Thoracic aorta (tissue), 2 donors: ENCODE measurements at regions not wholly inside any gene's neighbourhood (a gene's known extent, or its start where the extent isn't known, plus 50 kb on each side); places are given as distances from the start of the nearest gene placed in this dataset.

Experiments used
- ATAC-seq: fragments of 150-250 bp; one replicate; pipeline ENCODE4 v1.8.0; 2017; ENCODE audit warnings: low read depth; ENCODE audit not compliant: insufficient number of reproducible peaks, low FRiP score
- DNase-seq: peaks from one replicate; pipeline ENCODE4 v3.0.0-alpha.2; 2020; ENCODE audit warnings: low spot score
- H3K27ac ChIP-seq, 2 donors: fragments of 200-600 bp; sonication (generic); 1 replicate in 1 of 2; 2 replicates in 1 of 2; pipeline ENCODE4 v1.5.1; 2016; ENCODE audit warnings: mild to moderate bottlenecking in 2 of 2, moderate library complexity in 2 of 2
- H3K27me3 ChIP-seq: fragments of 200-600 bp; sonication (generic); replicated peaks from 2 replicates; pipeline ENCODE4 v1.6.0; 2016; ENCODE audit warnings: mild to moderate bottlenecking; ENCODE audit not compliant: insufficient read depth
- H3K36me3 ChIP-seq: fragments of 200-600 bp; sonication (generic); one replicate; pipeline ENCODE4 v1.5.1; 2016
- H3K4me1 ChIP-seq, 2 donors: fragments of 200-600 bp; sonication (generic); 1 replicate in 1 of 2; 2 replicates in 1 of 2; pipeline versions ENCODE4 v1.5.1 to v1.6.0; 2016; ENCODE audit warnings: low read depth in 2 of 2, mild to moderate bottlenecking in 1 of 2; ENCODE audit not compliant: control insufficient read depth in 1 of 2
- H3K4me3 ChIP-seq: fragments of 200-600 bp; sonication (generic); 2 replicates; pipeline ENCODE4 v1.5.1; 2016; ENCODE audit warnings: mild to moderate bottlenecking
- H3K9me3 ChIP-seq: fragments of 200-600 bp; sonication (generic); 2 replicates; pipeline ENCODE4 v1.5.1; 2016
- TF ChIP-seq, protein P1 (sequence below): fragments of 200-600 bp; sonication (generic); IDR thresholded peaks from one replicate; pipeline ENCODE4 v1.5.1; 2019; ENCODE audit warnings: antibody characterized with exemption

DNA sequence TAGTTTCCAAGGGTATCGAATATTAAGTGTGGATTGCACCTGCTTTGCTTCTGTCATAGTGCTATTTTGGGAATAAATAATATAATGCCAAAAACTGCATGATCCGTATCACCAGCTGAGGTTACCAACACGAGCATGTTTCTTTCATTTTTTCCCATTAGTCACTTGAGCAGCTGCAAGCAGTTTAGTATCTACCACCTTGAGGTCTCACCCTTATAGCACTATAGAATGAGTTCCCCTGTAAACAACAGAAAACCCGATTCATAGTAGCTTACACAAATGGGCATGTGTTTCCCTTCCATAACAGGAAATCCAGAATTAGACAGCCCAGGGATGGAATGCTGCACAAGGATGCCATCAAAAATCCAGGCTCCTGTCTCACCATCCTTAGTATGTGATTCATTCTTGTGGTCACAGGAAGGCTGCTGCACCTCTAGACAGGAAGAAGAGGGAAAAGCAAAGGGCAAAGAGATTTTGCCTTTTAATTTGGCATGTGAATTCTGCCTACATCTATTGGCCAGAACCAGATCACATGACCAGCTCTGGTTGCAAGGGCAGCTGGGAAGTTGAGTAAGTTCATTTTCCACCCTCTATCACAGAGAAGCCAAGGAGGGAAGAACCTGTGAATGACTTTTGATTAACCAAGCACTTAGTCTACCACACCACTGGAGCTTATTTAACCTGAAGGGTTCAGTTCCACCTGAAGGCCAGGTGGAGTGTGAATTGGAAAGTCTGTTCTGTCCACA is 91.3 kb upstream of the SLC25A36 start:
- Histone ChIP-seq H3K36me3 (no peaks in the 10 kb centered on the region), H3K4me3 (no peak overlapping the region), H3K27me3 (no peaks in the 10 kb centered on the region), H3K27ac (no peak overlapping the region), H3K9me3 (no peaks in the 10 kb centered on the region), H3K4me1 (no peaks in the 10 kb centered on the region)
- TF ChIP-seq, protein P1, sequence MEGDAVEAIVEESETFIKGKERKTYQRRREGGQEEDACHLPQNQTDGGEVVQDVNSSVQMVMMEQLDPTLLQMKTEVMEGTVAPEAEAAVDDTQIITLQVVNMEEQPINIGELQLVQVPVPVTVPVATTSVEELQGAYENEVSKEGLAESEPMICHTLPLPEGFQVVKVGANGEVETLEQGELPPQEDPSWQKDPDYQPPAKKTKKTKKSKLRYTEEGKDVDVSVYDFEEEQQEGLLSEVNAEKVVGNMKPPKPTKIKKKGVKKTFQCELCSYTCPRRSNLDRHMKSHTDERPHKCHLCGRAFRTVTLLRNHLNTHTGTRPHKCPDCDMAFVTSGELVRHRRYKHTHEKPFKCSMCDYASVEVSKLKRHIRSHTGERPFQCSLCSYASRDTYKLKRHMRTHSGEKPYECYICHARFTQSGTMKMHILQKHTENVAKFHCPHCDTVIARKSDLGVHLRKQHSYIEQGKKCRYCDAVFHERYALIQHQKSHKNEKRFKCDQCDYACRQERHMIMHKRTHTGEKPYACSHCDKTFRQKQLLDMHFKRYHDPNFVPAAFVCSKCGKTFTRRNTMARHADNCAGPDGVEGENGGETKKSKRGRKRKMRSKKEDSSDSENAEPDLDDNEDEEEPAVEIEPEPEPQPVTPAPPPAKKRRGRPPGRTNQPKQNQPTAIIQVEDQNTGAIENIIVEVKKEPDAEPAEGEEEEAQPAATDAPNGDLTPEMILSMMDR = no peak
- ATAC-seq = no peak
- no peak for DNase-seq

DNA sequence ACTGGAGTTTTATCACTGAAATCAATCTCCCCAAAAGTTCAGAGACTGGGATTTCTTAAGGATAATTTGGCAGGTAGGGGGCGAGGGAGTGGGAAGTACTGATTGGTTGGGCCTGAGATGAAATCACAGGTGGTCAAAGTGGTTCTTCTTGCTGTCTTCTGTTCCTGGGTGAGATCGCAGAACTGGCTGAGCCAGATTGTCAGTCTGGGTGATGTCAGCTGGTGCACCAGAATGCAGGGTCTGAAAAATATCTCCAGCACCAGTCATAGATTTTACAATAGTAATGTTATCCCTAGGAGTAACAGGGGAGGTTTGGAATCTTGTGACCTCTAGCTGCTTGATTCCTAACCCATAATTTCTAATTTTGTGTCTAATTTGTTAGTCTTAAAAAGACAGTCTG is 86.7 kb upstream of the SLC25A36 start:
- H3K4me3 ChIP-seq = no peak overlapping the region
- no peaks in the 10 kb centered on the region for H3K4me1 ChIP-seq
- H3K9me3 ChIP-seq = no peaks in the 10 kb centered on the region

DNA sequence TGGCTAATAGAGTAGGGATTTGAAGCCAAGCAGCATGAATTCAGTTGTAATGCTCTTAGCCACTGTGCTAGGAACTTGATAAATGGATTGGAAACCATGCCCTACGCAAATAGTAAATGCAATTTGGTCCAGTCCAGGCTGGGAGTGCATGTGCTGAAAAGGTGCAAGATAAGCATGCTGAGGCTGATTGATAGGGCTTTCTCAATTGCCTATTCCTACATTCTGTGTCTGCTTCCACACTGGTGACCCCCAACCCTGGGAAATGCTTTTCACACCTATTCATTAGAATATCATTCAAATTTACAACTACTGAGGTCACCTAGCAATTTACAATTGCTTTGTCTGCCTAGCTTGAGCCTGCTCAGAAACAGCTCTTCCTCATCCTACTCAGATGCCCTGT is 84.7 kb upstream of the SLC25A36 start:
- DNase-seq = no peak
- no peaks in the 10 kb centered on the region for H3K27me3 ChIP-seq
- TF ChIP-seq, protein P1 = no peak
- H3K27ac ChIP-seq = no peak overlapping the region
- no peak for ATAC-seq
- no peaks in the 10 kb centered on the region for H3K9me3 ChIP-seq
- no peaks in the 10 kb centered on the region for H3K36me3 ChIP-seq
- no peak overlapping the region for H3K4me3 ChIP-seq
- no peaks in the 10 kb centered on the region for H3K4me1 ChIP-seq

More for the DNA sequence above, 86.7 kb upstream of the SLC25A36 start:
- TF ChIP-seq, protein P1 = no peak
- Histone ChIP-seq H3K36me3 (no peaks in the 10 kb centered on the region), H3K27ac (no peak overlapping the region), H3K27me3 (no peaks in the 10 kb centered on the region)
- ATAC-seq (no peak), DNase-seq (no peak)

DNA sequence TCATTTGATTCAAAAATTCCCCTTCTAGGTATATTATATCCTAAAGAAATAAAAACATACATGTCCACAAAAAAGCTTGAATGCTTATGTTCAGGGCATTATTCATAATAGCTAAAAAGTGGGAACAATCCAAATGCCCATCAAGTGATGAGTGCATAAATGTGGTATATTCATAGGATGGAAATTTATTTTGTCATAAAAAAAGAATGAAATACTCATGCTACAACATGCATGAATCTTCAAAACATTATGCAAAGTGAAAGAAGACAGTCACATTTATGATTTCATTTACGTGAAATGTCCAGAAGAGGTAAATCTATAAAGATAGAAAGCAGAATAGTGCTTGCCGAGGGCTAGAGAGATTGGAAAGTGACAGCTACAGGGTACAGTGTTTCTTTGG is 83.6 kb upstream of the SLC25A36 start:
- DNase-seq = no peak
- no peaks in the 10 kb centered on the region for H3K27me3 ChIP-seq
- TF ChIP-seq, protein P1 = no peak
- no peak for ATAC-seq
- H3K36me3 ChIP-seq = no peaks in the 10 kb centered on the region
- H3K27ac ChIP-seq = no peak overlapping the region
- no peak overlapping the region for H3K4me3 ChIP-seq
- no peaks in the 10 kb centered on the region for H3K4me1 ChIP-seq
- H3K9me3 ChIP-seq = no peaks in the 10 kb centered on the region

DNA sequence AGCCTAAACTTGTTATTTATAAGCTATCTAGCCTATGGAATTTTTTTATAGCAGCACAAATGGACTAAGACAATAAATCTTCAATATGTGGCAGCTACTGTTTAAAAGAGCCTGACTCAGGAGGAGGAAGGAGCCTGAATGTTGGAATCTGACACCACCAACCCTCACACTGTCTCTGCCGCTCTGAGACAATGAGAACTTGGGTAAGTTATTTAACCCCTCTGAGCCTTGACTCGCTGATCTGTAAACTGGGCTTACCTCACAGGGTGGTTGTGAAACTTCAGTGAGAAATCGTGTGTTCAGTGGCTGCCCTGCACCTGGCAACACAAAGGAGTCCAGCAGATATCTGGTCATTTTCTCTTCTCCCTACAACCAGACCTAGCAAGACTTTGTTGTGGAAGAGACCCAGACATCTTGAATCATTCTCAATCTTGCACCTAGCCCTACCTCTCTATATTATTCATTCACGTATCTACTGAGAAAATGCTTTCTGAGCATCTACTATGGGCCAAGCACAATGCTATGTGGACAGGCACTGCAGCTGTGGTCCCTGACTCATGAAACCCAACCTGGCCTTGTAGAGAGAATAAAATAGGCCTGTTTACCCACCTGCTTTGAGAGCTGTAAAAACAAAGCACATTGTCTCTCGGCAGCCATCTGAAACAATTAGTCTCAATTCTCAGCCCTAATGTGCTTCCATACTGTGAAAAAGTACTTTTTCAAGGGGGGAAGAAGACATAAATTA is 81.9 kb upstream of the SLC25A36 start:
- Histone ChIP-seq H3K27me3 (no peaks in the 10 kb centered on the region), H3K4me1 (no peaks in the 10 kb centered on the region), H3K27ac (no peak overlapping the region), H3K36me3 (no peaks in the 10 kb centered on the region), H3K4me3 (no peak overlapping the region), H3K9me3 (no peaks in the 10 kb centered on the region)
- TF ChIP-seq, protein P1 = no peak
- DNase-seq (no peak), ATAC-seq (no peak)
